ENCODE measurements at regions not wholly inside any gene's neighbourhood (a gene's known extent, or its start where the extent isn't known, plus 50 kb on each side); places are given as distances from the start of the nearest gene placed in this dataset.

GRCh38 chr20:24718277-24718676 lies 230.8 kb upstream of the CST7 start:
- Histone ChIP-seq H3K9me2 (replicated peaks; ENCODE audit: control insufficient read depth, low read length) (no peaks in the 10 kb centered on the region), H3K36me3 (ENCODE audit: control insufficient read depth, low read length) (no peaks in the 10 kb centered on the region), H3K4me1 (ENCODE audit: control insufficient read depth, low read length) (no peaks in the 10 kb centered on the region), H3K4me2 (ENCODE audit: low read length) (no peak overlapping the region), H4K20me1 (ENCODE audit: control insufficient read depth, insufficient read depth, low read depth, low read length) (no peaks in the 10 kb centered on the region), H3K9me3 (ENCODE audit: control insufficient read depth, insufficient read depth, low read length) (no peaks in the 10 kb centered on the region; the same call in 1 of the 2 replicates), H3F3A (ENCODE audit: control insufficient read depth, insufficient read depth) (no peaks in the 10 kb centered on the region), H3K27ac (ENCODE audit: low read depth, low read length) (no peak overlapping the region), H3K4me3 (ENCODE audit: low read length) (no peak overlapping the region), H3K27me3 (ENCODE audit: control insufficient read depth, low read length) (peaks cover 4% of the 10 kb centered on the region; the same call in 1 of the 2 replicates), H3K79me2 (ENCODE audit: control insufficient read depth, low read length) (no peaks in the 10 kb centered on the region)
- TF ChIP-seq CTCF (IDR thresholded peaks at IDR 0.05; ENCODE audit: low read depth, low read length, poor library complexity, severe bottlenecking) (no peak), EZH2phosphoT487 (IDR thresholded peaks at IDR 0.05; ENCODE audit: borderline replicate concordance, low read length) (no peak)

- H3K79me2 ChIP-seq (ENCODE audit: control insufficient read depth, low read length) = no peaks in the 10 kb centered on the region
- H3K27ac ChIP-seq (ENCODE audit: low read depth, low read length) = no peak overlapping the region
- peaks cover 4% of the 10 kb centered on the region; the same call in 1 of the 2 replicates for H3K27me3 ChIP-seq (ENCODE audit: control insufficient read depth, low read length)
- no peaks in the 10 kb centered on the region for H3K36me3 ChIP-seq (ENCODE audit: control insufficient read depth, low read length)
- H3F3A ChIP-seq (ENCODE audit: control insufficient read depth, insufficient read depth) = no peaks in the 10 kb centered on the region
- H3K4me1 ChIP-seq (ENCODE audit: control insufficient read depth, low read length) = no peaks in the 10 kb centered on the region
- H3K9me2 ChIP-seq (replicated peaks; ENCODE audit: control insufficient read depth, low read length) = no peaks in the 10 kb centered on the region
- no peak for TF ChIP-seq EZH2phosphoT487 (IDR thresholded peaks at IDR 0.05; ENCODE audit: borderline replicate concordance, low read length)
- no peak for TF ChIP-seq CTCF (IDR thresholded peaks at IDR 0.05; ENCODE audit: low read depth, low read length, poor library complexity, severe bottlenecking)
- no peaks in the 10 kb centered on the region; the same call in 1 of the 2 replicates for H3K9me3 ChIP-seq (ENCODE audit: control insufficient read depth, insufficient read depth, low read length)
- no peak overlapping the region for H3K4me2 ChIP-seq (ENCODE audit: low read length)
- no peaks in the 10 kb centered on the region for H4K20me1 ChIP-seq (ENCODE audit: control insufficient read depth, insufficient read depth, low read depth, low read length)
- H3K4me3 ChIP-seq (ENCODE audit: low read length) = no peak overlapping the region
These were observed 230.4 kb upstream of the CST7 start for GRCh38 chr20:24718696-24719095.

GRCh38 chr20:24720957-24721356 lies 228.1 kb upstream of the CST7 start:
- Histone ChIP-seq H3K9me3 (ENCODE audit: control insufficient read depth, insufficient read depth, low read length) (no peaks in the 10 kb centered on the region), H3F3A (ENCODE audit: control insufficient read depth, insufficient read depth) (no peaks in the 10 kb centered on the region), H3K79me2 (ENCODE audit: control insufficient read depth, low read length) (no peaks in the 10 kb centered on the region), H3K4me2 (ENCODE audit: low read length) (no peak overlapping the region), H3K27ac (ENCODE audit: low read depth, low read length) (no peak overlapping the region), H3K27me3 (ENCODE audit: control insufficient read depth, low read length) (peaks cover 4% of the 10 kb centered on the region; the same call in 1 of the 2 replicates), H3K4me1 (ENCODE audit: control insufficient read depth, low read length) (no peaks in the 10 kb centered on the region), H3K9me2 (replicated peaks; ENCODE audit: control insufficient read depth, low read length) (no peaks in the 10 kb centered on the region), H3K36me3 (ENCODE audit: control insufficient read depth, low read length) (no peaks in the 10 kb centered on the region), H3K4me3 (ENCODE audit: low read length) (no peak overlapping the region), H4K20me1 (ENCODE audit: control insufficient read depth, insufficient read depth, low read depth, low read length) (no peaks in the 10 kb centered on the region)
- TF ChIP-seq EZH2phosphoT487 (IDR thresholded peaks at IDR 0.05; ENCODE audit: borderline replicate concordance, low read length) (no peak), CTCF (IDR thresholded peaks at IDR 0.05; ENCODE audit: low read depth, low read length, poor library complexity, severe bottlenecking) (no peak)

Measured in DOHH2 (cell line).